GM23338 (cell line): ENCODE measurements at regions not wholly inside any gene's neighbourhood (a gene's known extent, or its start where the extent isn't known, plus 50 kb on each side); places are given as distances from the start of the nearest gene placed in this dataset.
"Not testable (repeated sequence)": the region's sequence is repeated elsewhere in the genome, so short reads cannot be mapped to it uniquely, and the experiment has no call there.

Experiments used
- ATAC-seq: fragments of 200-7000 bp; cut with Tn5 transposase; 3 replicates; pipeline ENCODE4 v1.9.1; 2020
- DNase-seq: peaks from one replicate; pipeline ENCODE4 v3.0.0-alpha.2; 2015; ENCODE audit warnings: low spot score
- H2AFZ ChIP-seq: fragments of 200-600 bp; sonication (generic); 2 replicates; pipeline ENCODE4 v1.8.0; 2016; ENCODE audit warnings: antibody characterized with exemption, mild to moderate bottlenecking, moderate library complexity
- H3F3A ChIP-seq: fragments of 200-600 bp; sonication (generic); replicated peaks from 2 replicates; pipeline ENCODE4 v1.8.0; 2017; ENCODE audit warnings: antibody characterized with exemption, mixed run types, low read depth
- H3K27ac ChIP-seq: fragments of 200-600 bp; sonication (generic); 2 replicates; pipeline ENCODE4 v1.6.1; 2016; ENCODE audit warnings: low read depth
- H3K27me3 ChIP-seq: fragments of 200-600 bp; sonication (generic); 2 replicates; pipeline ENCODE4 v1.8.0; 2016; ENCODE audit warnings: mild to moderate bottlenecking, mixed run types, moderate library complexity; ENCODE audit not compliant: insufficient read depth
- H3K36me3 ChIP-seq: fragments of 200-600 bp; sonication (generic); 2 replicates; pipeline ENCODE4 v1.8.0; 2016; ENCODE audit warnings: mild to moderate bottlenecking; ENCODE audit not compliant: insufficient read depth
- H3K4me1 ChIP-seq: fragments of 200-600 bp; sonication (generic); 2 replicates; pipeline ENCODE4 v1.8.0; 2016; ENCODE audit warnings: mild to moderate bottlenecking, moderate library complexity; ENCODE audit not compliant: insufficient read depth
- H3K4me2 ChIP-seq: fragments of 200-600 bp; sonication (generic); 2 replicates; pipeline ENCODE4 v1.7.1; 2017; ENCODE audit warnings: mixed run types
- H3K4me3 ChIP-seq: fragments of 200-600 bp; sonication (generic); 2 replicates; pipeline ENCODE4 v1.6.1; 2016; ENCODE audit warnings: mixed run types
- H3K79me2 ChIP-seq: fragments of 200-600 bp; sonication (generic); replicated peaks from 2 replicates; pipeline ENCODE4 v1.8.0; 2017; ENCODE audit warnings: mild to moderate bottlenecking; ENCODE audit not compliant: insufficient read depth
- H3K9me2 ChIP-seq: fragments of 200-600 bp; sonication (generic); 2 replicates; pipeline ENCODE4 v1.8.0; 2017; ENCODE audit not compliant: insufficient read depth
- H4K20me1 ChIP-seq: fragments of 200-600 bp; sonication (generic); replicated peaks from 2 replicates; pipeline ENCODE4 v1.8.0; 2017; ENCODE audit warnings: mild to moderate bottlenecking; ENCODE audit not compliant: insufficient read depth
- H3K27ac Mint-ChIP-seq: 2 replicates; pipeline ENCODE4 v1.8.0; 2020; ENCODE audit warnings: inconsistent platforms, mild to moderate bottlenecking, moderate library complexity, mixed read lengths
- H3K27me3 Mint-ChIP-seq: 3 replicates; pipeline ENCODE4 v1.8.0; 2022; ENCODE audit warnings: low read depth, mild to moderate bottlenecking, moderate library complexity, mixed read lengths, inconsistent platforms; ENCODE audit not compliant: insufficient read depth, poor library complexity
- H3K36me3 Mint-ChIP-seq: 3 replicates; pipeline ENCODE4 v1.8.0; 2021; ENCODE audit warnings: low read depth, mild to moderate bottlenecking, inconsistent platforms, moderate library complexity, mixed read lengths
- H3K4me1 Mint-ChIP-seq: 3 replicates; pipeline ENCODE4 v1.8.0; 2020; ENCODE audit warnings: mild to moderate bottlenecking, inconsistent platforms, mixed read lengths
- H3K4me3 Mint-ChIP-seq: 3 replicates; pipeline ENCODE4 v1.8.0; 2021; ENCODE audit warnings: moderate library complexity, mild to moderate bottlenecking, inconsistent platforms, mixed read lengths
- H3K9me3 Mint-ChIP-seq: 3 replicates; pipeline ENCODE4 v1.8.0; 2020; ENCODE audit warnings: moderate library complexity, mild to moderate bottlenecking, inconsistent platforms, mixed read lengths
- CTCF ChIP-seq, 2 experiments: fragments of 200-600 bp in 1 of 2; sonication (generic) in 1 of 2; conservative IDR thresholded peaks; 2 replicates each; pipeline versions ENCODE4 v1.5.1 to v1.6.1; 2016 to 2017; ENCODE audit warnings: antibody characterized with exemption in 2 of 2, low read depth in 2 of 2, mild to moderate bottlenecking in 2 of 2, moderate library complexity in 1 of 2

GRCh38 chr21:13825218-13825778 lies 215.7 kb downstream of the POTED start:
- not testable (repeated sequence) for H3K9me2 ChIP-seq, H3K27me3 ChIP-seq, H3K27ac Mint-ChIP-seq, H3F3A ChIP-seq, H3K27ac ChIP-seq, H3K4me3 Mint-ChIP-seq, H3K4me3 ChIP-seq, DNase-seq, H3K36me3 ChIP-seq, H3K4me1 ChIP-seq, H4K20me1 ChIP-seq, H3K79me2 ChIP-seq, H2AFZ ChIP-seq, H3K4me1 Mint-ChIP-seq, H3K36me3 Mint-ChIP-seq, H3K27me3 Mint-ChIP-seq, H3K4me2 ChIP-seq
- peak; percentile 76 for ATAC-seq
- H3K9me3 Mint-ChIP-seq, result peaks cover 30% of the 10 kb centered on the region

DNA sequence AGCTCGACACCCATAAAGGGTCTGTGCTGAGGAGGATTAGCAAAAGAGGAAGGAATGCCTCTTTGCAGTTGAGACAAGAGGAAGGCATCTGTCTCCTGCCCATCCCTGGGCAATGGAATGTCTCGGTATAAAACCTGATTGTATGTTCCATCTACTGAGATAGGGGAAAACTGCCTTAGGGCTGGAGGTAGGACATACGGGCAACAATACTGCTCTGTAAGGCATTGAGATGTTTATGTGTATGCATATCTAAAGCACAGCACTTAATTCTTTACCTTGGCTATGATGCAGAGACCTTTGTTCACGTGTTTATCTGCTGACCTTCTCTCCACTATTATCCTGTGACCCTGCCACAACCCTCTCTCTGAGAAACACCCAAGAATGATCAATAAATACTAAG lies 210.7 kb downstream of the POTED start:
- not testable (repeated sequence) for H2AFZ ChIP-seq, H3K27me3 ChIP-seq, ATAC-seq, H3K4me3 Mint-ChIP-seq, H3K4me2 ChIP-seq, H3K4me1 Mint-ChIP-seq, H3F3A ChIP-seq, H3K27ac Mint-ChIP-seq, H3K36me3 Mint-ChIP-seq, H3K27me3 Mint-ChIP-seq, H3K79me2 ChIP-seq, H3K4me1 ChIP-seq, H3K27ac ChIP-seq, H3K36me3 ChIP-seq, H3K9me2 ChIP-seq, H4K20me1 ChIP-seq, DNase-seq, H3K4me3 ChIP-seq
- peaks cover 14% of the 10 kb centered on the region for H3K9me3 Mint-ChIP-seq

DNA sequence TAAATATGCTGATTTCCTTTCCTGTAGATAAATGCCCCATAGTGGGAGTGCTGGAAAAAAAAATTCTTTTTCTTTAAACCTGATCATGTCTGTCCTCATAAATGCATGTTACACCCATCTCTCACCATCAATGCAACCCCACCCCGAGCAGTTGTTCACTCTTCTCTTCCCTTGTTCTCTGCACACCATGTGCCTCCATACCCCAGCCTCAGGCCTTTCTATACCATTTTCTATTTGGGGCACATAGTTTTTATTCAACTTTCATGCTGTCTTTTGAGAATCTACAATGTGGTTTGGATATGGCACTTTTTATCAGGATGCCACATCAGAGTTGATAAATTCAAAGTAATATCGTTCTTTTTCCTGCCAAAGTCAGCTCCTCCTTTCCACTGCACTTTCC lies 202.6 kb downstream of the POTED start:
- not testable (repeated sequence) for H3K36me3 ChIP-seq, H3F3A ChIP-seq, H3K27me3 ChIP-seq, H4K20me1 ChIP-seq, H3K4me3 Mint-ChIP-seq, H3K27ac Mint-ChIP-seq, DNase-seq, H3K4me1 ChIP-seq, H3K27me3 Mint-ChIP-seq, H3K27ac ChIP-seq, H3K4me1 Mint-ChIP-seq, ATAC-seq, H3K4me2 ChIP-seq, H3K36me3 Mint-ChIP-seq, H3K9me2 ChIP-seq, H3K79me2 ChIP-seq, H2AFZ ChIP-seq, H3K4me3 ChIP-seq
- H3K9me3 Mint-ChIP-seq, result peaks cover 41% of the 10 kb centered on the region

- H3K9me3 Mint-ChIP-seq, result peaks cover 43% of the 10 kb centered on the region
- not testable (repeated sequence) for H3K36me3 Mint-ChIP-seq, H3K4me2 ChIP-seq, H3K4me1 ChIP-seq, H3K4me3 ChIP-seq, H3K4me3 Mint-ChIP-seq, H2AFZ ChIP-seq, H3K27ac Mint-ChIP-seq, ATAC-seq, H3K27me3 Mint-ChIP-seq, H3K4me1 Mint-ChIP-seq, H4K20me1 ChIP-seq, H3K79me2 ChIP-seq, H3K36me3 ChIP-seq, H3K9me2 ChIP-seq, H3K27me3 ChIP-seq, H3K27ac ChIP-seq, H3F3A ChIP-seq, DNase-seq
Observed at GRCh38 chr21:13810559-13810958, 201.0 kb downstream of the POTED start.

DNA sequence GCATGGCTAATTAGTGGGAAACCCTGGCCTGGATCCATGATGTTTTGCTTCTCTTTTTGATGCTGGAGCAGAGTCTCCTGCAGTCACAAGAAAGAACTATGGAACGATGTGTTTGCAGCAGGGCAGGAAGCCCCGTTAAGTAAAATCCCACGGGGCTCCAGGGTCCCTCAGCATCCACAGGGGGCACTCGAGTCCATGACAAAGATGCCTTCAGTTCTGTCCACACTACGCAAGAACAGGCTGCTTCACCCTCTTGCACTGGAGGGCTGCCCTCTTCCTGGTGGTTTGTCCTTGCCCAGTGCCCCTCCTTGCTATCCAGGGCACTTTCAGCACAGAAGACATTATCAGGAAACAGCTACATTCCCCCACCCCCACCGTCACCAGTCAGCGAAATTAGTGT lies 196.9 kb downstream of the POTED start:
- not testable (repeated sequence) for H3K27me3 Mint-ChIP-seq, H3K4me1 ChIP-seq, H3K27ac ChIP-seq, H3K27me3 ChIP-seq, H3K36me3 Mint-ChIP-seq, H4K20me1 ChIP-seq, H3K4me3 ChIP-seq, H3K4me1 Mint-ChIP-seq, H3K79me2 ChIP-seq, H3F3A ChIP-seq, H3K4me3 Mint-ChIP-seq, H3K27ac Mint-ChIP-seq, H3K36me3 ChIP-seq, H2AFZ ChIP-seq, H3K4me2 ChIP-seq, H3K9me2 ChIP-seq
- H3K9me3 Mint-ChIP-seq, result peaks cover 38% of the 10 kb centered on the region
- TF ChIP-seq CTCF (conservative IDR thresholded peaks at IDR 0.05; ENCODE audit: low read depth in 2 of 2), result peak in 1 of 2 experiments; percentile 16; a peak in 1 of 4 replicates
- DNase-seq, result peak; percentile 20
- ATAC-seq, result peak; percentile 72

GRCh38 chr21:13802757-13803156 lies 193.2 kb downstream of the POTED start:
- not testable (repeated sequence) for H3K79me2 ChIP-seq, H3K27me3 ChIP-seq, H3K9me2 ChIP-seq, H3K4me3 ChIP-seq, H4K20me1 ChIP-seq, H3K27me3 Mint-ChIP-seq, ATAC-seq, H3K4me1 Mint-ChIP-seq, H3F3A ChIP-seq, H3K4me1 ChIP-seq, H3K4me3 Mint-ChIP-seq, H2AFZ ChIP-seq, H3K27ac Mint-ChIP-seq, H3K36me3 ChIP-seq, H3K36me3 Mint-ChIP-seq, H3K27ac ChIP-seq, DNase-seq
- 0 out of 2 replicates have a peak overlapping the region, but pooled peaks have one; percentile 6 for H3K4me2 ChIP-seq
- peaks cover 29% of the 10 kb centered on the region for H3K9me3 Mint-ChIP-seq
